SH-SY5Y (cell line): ENCODE measurements at regions not wholly inside any gene's neighbourhood (a gene's known extent, or its start where the extent isn't known, plus 50 kb on each side); places are given as distances from the start of the nearest gene placed in this dataset.
A peak's percentile ranks its signal among the peaks of the same experiment; 100 is the strongest.

Experiments used
- GATA2 ChIP-seq: IDR thresholded peaks from 2 replicates; pipeline ENCODE4 v1.6.1; 2011; ENCODE audit warnings: mild to moderate bottlenecking, low read depth, low read length
- GATA3 ChIP-seq: IDR thresholded peaks from 2 replicates; pipeline ENCODE4 v1.6.1; 2011; ENCODE audit warnings: low read depth, mild to moderate bottlenecking, low read length, moderate library complexity

DNA sequence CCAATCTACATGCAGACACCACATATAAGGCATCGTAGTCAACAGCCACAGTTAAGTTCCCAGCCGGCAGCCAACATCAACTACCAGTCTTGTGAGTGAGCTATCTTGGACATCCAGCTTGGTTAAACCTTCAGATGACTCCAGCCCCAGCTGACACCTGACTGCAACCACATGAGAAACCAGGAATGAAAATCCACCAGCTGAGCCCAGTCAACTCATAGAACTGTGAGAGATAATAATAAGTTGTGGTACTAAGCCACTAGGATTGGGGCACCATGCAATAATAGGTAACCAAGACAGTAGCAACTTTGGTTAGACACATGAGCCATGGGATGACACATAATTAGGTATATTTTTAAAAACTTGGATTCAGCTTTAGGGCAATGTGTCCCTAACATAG lies 188.1 kb upstream of the BCOR start:
- no peak for TF ChIP-seq GATA2
- no peak for TF ChIP-seq GATA3

DNA sequence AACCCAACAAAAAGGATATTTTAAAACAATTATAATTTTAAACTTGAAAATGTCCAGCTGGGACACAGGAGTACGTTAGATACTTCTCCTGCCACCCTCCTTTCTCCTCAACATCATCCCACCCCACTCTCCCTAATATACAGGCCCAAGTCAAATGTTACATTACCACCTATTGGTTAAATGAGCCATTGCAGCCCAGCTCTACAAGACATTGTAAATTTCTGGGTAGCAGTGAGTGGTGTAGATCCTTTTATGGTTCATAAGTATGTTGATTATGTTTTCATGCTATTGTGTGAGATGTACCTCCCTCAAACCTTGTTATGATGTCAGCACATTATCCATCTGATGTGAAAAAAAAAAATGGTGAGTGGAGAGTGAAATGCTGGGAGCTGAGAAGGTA lies 187.1 kb upstream of the BCOR start:
- TF ChIP-seq GATA3 (no peak), GATA2 (no peak)

DNA sequence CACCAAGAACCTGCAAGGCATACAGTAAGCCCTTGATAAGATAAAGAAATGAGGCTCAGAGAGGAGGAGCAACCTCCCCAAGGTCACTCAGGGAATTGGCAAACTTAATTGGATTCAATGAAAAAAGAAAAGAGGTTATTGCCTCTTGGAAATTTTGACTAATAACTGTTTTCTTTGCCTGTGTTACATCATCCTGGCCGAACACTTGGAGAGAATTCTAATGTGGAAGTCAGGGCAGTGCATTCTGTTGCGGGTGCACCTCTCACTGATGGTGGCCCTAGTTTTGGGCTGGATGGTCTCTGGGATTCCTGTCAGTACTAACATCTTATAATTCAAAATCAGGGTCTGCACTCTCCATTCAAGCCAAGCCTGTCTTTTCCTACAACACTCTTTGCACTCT lies 186.2 kb upstream of the BCOR start:
- no peak for TF ChIP-seq GATA2
- TF ChIP-seq GATA3, result no peak

GRCh38 chrX:40282946-40283660 lies 185.3 kb upstream of the BCOR start:
- TF ChIP-seq GATA3 (no peak), GATA2 (no peak)

DNA sequence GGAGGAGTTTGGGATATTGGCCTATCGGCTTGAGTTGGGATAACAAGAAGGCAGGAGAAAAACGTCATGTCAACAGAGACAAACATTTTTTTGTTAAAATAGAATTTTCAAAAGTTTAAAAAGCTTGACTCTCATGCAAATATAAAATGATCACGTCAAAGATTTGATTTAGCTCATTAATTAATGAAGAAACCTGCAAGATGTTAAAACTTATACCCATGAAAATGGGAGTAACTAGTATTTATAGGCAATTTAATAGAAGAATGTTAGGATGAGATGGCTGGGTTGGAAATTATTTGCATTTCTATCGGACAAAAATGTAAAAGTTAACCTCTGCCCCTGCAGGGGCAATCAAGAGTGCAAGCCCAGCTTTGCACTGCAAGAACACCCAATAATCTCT lies 184.6 kb upstream of the BCOR start:
- TF ChIP-seq GATA2 (no peak), GATA3 (no peak)

DNA sequence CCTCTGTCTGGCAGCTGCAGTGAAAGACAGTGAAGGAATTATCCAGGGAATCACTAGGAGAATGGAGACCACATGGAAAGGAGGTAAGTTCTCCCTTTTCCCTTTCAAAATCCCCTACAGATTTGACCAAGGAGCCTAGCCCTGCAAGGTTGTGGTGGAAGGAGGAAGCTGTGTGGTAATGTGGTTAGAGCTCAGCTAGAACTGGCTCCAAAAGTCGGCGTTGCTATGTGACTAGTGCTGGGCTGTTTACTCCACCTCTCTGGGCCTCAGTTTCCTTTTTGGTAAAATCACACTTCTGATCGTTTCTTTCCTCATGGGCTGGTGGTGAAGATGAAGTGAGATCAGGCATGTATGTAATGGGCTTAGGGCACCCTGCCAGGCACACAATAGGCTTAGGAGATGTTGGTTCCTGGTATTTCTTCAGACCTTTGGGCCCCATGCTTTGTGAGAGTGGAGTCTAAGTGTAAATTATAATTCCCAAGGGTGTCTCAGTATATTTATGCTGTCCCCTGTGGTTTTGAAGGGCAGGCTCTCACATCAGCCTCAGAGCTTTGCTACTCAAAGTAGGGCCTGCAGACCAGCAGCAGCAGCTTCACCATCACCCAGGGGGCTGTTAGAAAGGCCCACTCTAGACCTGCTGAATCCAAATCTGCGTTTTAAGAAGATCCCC lies 183.7 kb upstream of the BCOR start:
- no peak for TF ChIP-seq GATA2

GRCh38 chrX:40279762-40280161 lies 182.0 kb upstream of the BCOR start:
- TF ChIP-seq GATA3 (no peak), GATA2 (no peak)

DNA sequence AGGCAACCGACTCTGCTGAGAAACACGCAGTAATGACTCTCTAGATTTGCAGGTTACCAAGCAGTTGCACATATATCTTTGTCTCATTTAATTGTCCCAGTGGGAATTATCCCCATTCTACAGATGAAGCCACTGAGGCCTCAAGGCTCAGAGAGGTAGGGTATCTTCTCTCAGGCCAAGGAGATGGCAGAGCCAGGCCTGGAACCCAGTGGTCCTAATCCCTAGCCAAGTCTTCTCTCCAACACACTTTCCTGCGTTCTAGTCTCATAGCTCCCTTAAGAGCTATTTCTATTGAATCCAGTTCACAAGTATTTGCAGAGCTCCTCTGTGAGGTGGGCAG lies 181.3 kb upstream of the BCOR start:
- TF ChIP-seq GATA2 (no peak), GATA3 (no peak)

DNA sequence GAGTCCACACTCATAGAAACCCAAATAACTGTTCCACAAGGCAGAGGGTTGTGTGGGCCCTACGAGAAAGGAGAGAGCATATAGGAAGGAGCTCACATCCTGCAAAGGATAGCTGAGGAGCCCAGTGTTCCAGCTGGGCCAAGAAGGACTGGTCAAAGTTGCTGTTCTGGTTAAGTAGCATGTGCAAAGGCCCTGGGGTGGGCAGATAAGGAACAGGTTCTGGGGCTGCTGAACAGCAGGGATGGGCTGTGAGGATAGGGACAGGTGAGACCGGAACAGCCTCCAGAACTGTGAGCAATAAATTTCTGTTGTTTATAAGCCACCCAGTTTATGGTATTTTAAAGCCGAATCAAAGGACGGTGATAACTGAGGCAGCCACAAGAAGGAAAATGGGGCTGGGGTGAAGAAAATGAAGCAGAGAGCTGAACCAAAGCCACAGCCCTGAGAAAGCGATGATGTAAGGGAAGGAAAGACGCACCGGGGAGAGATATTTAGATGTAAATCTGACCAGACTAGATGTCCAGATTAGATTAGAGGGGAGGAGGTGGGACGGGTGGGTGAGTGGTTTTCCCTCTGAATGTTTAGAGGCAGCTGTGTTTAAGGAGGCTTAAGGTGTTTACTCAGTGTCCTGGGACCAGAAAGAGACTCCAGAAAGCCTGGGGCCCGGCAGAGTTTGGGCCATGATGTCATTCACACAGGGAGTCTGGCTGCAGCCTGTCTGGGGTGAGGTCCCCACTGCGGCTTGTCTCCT lies 180.8 kb upstream of the BCOR start:
- TF ChIP-seq GATA2, result no peak
- no peak for TF ChIP-seq GATA3

DNA sequence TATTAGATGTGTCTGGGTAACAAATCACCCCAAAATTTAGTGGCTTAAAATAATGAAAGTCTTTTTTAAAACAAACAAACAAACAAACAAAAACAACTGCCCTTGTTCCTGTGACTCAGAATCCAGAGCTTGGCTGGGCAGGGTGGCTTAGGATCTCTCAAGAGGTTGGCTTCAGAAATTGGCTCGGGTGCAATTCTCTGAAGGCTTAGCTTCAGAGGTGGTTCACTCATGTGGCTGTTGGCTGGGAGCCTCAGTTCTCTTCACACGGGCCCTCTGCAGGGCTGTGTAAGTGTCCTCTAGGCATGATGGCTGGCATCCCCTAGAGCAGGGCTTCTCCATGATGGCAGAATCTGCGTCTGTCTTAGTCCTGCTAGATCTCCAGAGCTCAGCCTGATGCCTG lies 179.9 kb upstream of the BCOR start:
- TF ChIP-seq GATA2 (no peak), GATA3 (no peak)

GRCh38 chrX:40273356-40274050 lies 175.7 kb upstream of the BCOR start:
- TF ChIP-seq GATA2 (peak; percentile 92), GATA3 (peak; percentile 79)

- TF ChIP-seq GATA2 (no peak), GATA3 (no peak)
Measured at GRCh38 chrX:40272776-40273175, 175.0 kb upstream of the BCOR start.

DNA sequence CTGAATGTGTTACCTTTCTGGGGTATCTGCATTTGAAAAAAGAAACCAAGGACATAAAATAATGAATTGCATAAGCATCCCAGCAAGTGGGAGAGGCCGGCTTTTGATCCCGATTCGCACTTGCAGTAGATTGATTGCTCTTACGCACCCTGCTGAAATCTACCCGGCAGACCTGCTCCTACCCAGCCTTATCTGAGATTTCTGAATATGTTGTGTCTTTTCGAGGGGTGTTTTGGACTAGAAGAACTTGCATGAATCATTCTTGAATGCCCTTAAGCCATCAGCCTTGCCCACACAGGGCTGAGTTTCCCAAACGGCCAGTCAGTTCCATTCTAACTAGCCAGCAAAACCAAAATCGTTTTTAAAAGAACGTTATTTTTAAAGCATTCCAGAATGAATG lies 174.4 kb upstream of the BCOR start:
- TF ChIP-seq GATA3 (no peak), GATA2 (no peak)

DNA sequence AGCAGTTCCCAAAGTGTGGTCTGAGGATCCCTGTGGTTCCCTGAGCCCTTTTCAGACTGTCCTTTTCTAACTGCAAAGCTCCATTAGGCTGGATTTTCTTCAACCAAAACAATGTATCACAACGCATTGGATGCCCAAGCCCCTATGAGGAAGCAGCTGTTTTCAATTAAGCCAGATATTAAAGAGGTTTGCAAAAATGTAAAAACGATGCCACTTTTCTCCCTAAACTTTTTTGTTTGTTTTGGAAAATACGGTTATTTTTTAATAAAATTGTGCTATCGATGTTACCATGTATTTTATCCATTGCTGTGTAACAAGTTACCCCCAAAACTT lies 170.4 kb upstream of the BCOR start:
- TF ChIP-seq GATA3 (no peak), GATA2 (no peak)

DNA sequence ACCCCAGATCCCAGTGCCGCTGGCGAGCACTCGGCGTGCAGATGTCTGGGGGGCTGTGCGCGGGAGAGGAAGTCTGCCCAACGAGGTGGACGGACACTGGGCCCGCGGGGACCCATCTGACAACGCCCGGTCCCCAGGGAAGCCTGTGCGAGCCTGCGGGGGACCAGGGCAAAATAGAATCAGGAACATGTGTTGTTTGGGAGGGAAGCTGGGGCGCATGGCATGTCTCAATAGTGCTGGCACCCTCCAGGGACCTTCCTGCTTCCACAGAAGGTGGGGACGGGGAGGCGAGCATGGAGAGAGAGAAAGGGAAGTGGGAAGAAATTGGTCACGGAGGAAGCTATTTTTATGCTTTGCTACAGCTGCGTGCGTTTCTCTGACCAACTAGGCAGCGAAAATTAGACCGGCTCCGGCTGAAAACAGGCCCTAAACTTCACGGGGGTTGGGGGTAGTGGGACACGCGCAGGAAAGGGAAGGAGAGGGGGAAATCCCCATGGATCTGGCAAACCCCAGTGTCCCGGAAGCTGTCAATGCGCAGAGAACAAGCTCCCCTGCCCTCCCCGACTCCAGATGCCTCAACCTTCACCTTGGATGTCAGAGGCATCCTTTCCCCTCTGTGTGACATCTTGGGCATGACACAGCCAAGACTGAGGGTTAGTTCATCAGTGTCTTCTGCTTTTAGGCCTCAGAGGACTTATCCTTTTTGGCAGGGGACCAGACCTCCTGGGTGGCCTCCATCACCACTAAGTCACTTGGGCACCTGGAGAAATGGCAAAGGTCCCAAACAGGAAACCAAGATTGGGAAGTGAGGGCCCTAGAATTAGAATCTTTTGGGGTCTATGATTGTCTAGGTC lies 169.8 kb upstream of the BCOR start:
- no peak for TF ChIP-seq GATA3
- no peak for TF ChIP-seq GATA2
